Thyroid gland (tissue), 4 donors: ENCODE measurements at regions not wholly inside any gene's neighbourhood (a gene's known extent, or its start where the extent isn't known, plus 50 kb on each side); places are given as distances from the start of the nearest gene placed in this dataset.

Experiments used
- POLR2A ChIP-seq, 2 donors: fragments of 450-650 bp; IDR thresholded peaks; one replicate each; pipeline ENCODE4 v1.6.1; 2017; ENCODE audit warnings: antibody characterized with exemption in 2 of 2, mild to moderate bottlenecking in 2 of 2, moderate library complexity in 1 of 2
- TF ChIP-seq, protein P1 (sequence below), 6 experiments: fragments of 200-600 bp in 3 of 6; fragments of 450-650 bp in 3 of 6; sonication (generic) in 3 of 6; IDR thresholded peaks; one replicate each; pipeline ENCODE4 v1.5.1; 2016 to 2019; ENCODE audit warnings: antibody characterized with exemption in 6 of 6, mild to moderate bottlenecking in 2 of 6, inconsistent platforms in 1 of 6, moderate library complexity in 1 of 6

DNA sequence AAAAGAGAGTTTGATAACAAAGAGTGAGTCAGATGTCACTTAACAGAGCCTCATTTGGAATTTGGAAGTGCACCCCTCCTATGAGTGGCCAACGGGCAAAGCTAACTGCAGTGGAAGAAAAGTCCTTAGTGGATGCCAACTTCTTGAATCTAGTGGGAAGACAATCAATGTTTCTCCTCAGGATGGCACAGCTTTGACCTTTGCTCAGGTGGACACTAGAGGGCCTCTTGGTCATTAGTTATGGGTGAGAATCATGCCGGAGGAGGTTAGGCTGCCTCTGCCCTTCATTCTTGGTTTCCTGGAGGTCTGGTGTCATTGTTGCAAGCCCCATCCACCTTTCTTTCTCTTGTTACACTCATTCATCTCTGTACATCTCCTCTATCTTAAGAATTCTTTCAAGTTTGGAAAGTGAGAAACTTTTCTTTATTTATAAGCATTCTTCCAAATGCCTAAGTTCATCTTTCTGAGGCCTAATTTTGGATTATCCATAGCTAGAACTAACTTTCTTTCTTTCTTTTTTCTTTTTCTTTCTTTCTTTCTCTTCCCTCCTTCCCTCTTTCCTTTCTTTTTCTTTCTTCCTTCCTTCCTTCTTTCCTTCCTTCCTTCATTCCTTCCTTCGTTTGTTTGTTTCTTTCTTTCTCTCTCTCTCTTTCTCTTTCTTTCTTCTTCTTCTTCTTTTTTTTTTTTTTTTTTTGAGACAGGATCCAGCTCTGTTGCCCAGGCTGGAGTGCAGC, 327.2 kb upstream of the TSHZ3 start:
- TF ChIP-seq, protein P1, sequence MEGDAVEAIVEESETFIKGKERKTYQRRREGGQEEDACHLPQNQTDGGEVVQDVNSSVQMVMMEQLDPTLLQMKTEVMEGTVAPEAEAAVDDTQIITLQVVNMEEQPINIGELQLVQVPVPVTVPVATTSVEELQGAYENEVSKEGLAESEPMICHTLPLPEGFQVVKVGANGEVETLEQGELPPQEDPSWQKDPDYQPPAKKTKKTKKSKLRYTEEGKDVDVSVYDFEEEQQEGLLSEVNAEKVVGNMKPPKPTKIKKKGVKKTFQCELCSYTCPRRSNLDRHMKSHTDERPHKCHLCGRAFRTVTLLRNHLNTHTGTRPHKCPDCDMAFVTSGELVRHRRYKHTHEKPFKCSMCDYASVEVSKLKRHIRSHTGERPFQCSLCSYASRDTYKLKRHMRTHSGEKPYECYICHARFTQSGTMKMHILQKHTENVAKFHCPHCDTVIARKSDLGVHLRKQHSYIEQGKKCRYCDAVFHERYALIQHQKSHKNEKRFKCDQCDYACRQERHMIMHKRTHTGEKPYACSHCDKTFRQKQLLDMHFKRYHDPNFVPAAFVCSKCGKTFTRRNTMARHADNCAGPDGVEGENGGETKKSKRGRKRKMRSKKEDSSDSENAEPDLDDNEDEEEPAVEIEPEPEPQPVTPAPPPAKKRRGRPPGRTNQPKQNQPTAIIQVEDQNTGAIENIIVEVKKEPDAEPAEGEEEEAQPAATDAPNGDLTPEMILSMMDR (IDR thresholded peaks at IDR 0.05) = peak in 4 of 6 experiments; percentile 13 to 51 (median 45)
- TF ChIP-seq POLR2A (IDR thresholded peaks at IDR 0.05) = no peak
